HL-60 (cell line): ENCODE measurements at regions not wholly inside any gene's neighbourhood (a gene's known extent, or its start where the extent isn't known, plus 50 kb on each side); places are given as distances from the start of the nearest gene placed in this dataset.

ENCODE experiments used
- DNase-seq, 2 experiments: peaks; one replicate each; pipeline ENCODE4 v3.0.0-alpha.2; 2010 to 2020; ENCODE audit warnings: low read depth in 1 of 2, low spot score in 1 of 2
- H3K27ac ChIP-seq: fragments of 250-450 bp; sonication (Bioruptor Pico); replicated peaks from 2 replicates; pipeline ENCODE4 v1.5.1; 2020; ENCODE audit warnings: mild to moderate bottlenecking, moderate library complexity
- H3K27me3 ChIP-seq: fragments of 250-450 bp; sonication (Bioruptor Pico); 2 replicates; pipeline ENCODE4 v1.5.1; 2021; ENCODE audit warnings: mild to moderate bottlenecking, moderate library complexity; ENCODE audit not compliant: insufficient read depth, poor library complexity, severe bottlenecking
- H3K4me3 ChIP-seq: replicated peaks from 2 replicates; pipeline ENCODE4 v1.5.1; 2011; ENCODE audit warnings: mild to moderate bottlenecking, control low read depth, low read length; ENCODE audit not compliant: insufficient read depth
- GABPA ChIP-seq: IDR thresholded peaks from 2 replicates; pipeline ENCODE4 v1.6.1; 2012; ENCODE audit warnings: low read depth
- POLR2AphosphoS5 ChIP-seq: IDR thresholded peaks from 2 replicates; pipeline ENCODE4 v1.6.1; 2012; ENCODE audit warnings: low read depth
- SPI1 ChIP-seq: IDR thresholded peaks from 2 replicates; pipeline ENCODE4 v1.6.1; 2012; ENCODE audit warnings: low read depth, mild to moderate bottlenecking, borderline replicate concordance
- TF ChIP-seq, protein P1 (sequence below): IDR thresholded peaks from 2 replicates; pipeline ENCODE4 v1.6.1; 2012; ENCODE audit warnings: low read depth; ENCODE audit not compliant: insufficient replicate concordance
- TF ChIP-seq, protein P2 (sequence below): IDR thresholded peaks from one replicate; pipeline ENCODE4 v1.5.1; 2011; ENCODE audit warnings: low read length, control low read depth, inconsistent platforms; ENCODE audit not compliant: insufficient read depth

DNA sequence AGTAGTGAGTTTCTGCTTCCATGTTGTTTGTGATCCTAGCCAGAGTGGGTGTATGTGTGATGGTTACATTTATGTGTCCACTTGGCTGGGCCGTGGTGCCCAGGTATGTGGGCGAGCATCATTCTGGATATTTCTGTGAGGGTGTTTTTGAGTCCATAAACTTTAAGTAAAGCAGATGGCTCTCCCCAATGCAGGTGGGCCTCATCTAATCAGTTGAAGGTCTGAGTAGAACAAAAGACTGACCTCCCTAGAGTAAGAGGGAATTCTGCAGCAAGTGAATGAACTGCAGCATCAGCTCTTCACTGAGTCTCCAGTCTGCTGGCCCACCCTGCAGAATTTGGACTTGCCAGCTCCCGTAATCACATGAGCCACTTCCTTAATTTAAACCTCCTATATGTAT lies 571.9 kb downstream of the ACTR3B start:
- no peak overlapping the region for H3K27ac ChIP-seq
- no peaks in the 10 kb centered on the region for H3K27me3 ChIP-seq
- no peak for DNase-seq
- TF ChIP-seq, protein P1, sequence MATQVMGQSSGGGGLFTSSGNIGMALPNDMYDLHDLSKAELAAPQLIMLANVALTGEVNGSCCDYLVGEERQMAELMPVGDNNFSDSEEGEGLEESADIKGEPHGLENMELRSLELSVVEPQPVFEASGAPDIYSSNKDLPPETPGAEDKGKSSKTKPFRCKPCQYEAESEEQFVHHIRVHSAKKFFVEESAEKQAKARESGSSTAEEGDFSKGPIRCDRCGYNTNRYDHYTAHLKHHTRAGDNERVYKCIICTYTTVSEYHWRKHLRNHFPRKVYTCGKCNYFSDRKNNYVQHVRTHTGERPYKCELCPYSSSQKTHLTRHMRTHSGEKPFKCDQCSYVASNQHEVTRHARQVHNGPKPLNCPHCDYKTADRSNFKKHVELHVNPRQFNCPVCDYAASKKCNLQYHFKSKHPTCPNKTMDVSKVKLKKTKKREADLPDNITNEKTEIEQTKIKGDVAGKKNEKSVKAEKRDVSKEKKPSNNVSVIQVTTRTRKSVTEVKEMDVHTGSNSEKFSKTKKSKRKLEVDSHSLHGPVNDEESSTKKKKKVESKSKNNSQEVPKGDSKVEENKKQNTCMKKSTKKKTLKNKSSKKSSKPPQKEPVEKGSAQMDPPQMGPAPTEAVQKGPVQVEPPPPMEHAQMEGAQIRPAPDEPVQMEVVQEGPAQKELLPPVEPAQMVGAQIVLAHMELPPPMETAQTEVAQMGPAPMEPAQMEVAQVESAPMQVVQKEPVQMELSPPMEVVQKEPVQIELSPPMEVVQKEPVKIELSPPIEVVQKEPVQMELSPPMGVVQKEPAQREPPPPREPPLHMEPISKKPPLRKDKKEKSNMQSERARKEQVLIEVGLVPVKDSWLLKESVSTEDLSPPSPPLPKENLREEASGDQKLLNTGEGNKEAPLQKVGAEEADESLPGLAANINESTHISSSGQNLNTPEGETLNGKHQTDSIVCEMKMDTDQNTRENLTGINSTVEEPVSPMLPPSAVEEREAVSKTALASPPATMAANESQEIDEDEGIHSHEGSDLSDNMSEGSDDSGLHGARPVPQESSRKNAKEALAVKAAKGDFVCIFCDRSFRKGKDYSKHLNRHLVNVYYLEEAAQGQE, result no peak
- no peak overlapping the region for H3K4me3 ChIP-seq

DNA sequence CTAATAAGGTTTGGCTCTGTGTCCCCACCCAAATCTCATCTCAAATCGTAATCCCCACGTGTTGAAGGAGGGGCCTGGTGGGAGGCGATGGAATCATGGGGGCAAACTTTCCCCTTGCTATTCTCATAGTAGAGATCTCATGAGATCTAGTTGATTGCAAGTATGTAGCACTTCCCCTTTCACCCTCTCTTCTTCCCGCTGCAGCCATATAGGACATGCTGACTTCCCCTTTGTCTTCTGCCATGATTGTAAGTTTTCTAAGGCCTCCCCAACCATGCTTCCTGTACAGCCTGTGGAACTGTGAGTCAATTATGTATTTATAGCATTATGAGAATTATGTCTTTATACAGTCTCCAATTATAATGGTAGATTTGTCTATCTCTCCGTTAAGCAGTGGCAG lies 594.5 kb downstream of the ACTR3B start:
- peak; percentile 99 for TF ChIP-seq SPI1
- TF ChIP-seq, protein P1, result no peak
- peak; percentile 37 to 73 for DNase-seq
- Histone ChIP-seq H3K27ac (no peak overlapping the region), H3K27me3 (no peaks in the 10 kb centered on the region), H3K4me3 (no peak overlapping the region)

DNA sequence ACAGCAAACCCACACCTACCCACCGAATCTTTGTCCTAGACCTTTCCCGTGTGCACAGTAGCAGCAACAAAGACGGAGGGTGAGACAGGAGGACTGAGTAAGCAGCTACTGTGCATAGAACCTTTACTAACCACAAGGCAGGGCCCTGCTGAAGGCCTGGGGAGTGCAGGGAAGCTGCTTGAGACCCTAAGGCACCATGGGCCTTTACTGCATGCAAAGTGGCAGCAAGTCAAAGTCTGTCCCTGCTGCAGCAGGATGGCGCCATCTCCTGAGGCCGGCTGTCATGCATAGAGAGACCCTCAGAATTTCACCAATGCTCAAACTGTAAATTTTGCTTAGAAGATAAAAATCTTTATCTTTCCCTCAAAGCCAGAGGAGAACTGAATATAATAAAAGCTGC lies 610.5 kb downstream of the ACTR3B start:
- no peak for DNase-seq
- TF ChIP-seq, protein P1, result no peak
- TF ChIP-seq, protein P2, sequence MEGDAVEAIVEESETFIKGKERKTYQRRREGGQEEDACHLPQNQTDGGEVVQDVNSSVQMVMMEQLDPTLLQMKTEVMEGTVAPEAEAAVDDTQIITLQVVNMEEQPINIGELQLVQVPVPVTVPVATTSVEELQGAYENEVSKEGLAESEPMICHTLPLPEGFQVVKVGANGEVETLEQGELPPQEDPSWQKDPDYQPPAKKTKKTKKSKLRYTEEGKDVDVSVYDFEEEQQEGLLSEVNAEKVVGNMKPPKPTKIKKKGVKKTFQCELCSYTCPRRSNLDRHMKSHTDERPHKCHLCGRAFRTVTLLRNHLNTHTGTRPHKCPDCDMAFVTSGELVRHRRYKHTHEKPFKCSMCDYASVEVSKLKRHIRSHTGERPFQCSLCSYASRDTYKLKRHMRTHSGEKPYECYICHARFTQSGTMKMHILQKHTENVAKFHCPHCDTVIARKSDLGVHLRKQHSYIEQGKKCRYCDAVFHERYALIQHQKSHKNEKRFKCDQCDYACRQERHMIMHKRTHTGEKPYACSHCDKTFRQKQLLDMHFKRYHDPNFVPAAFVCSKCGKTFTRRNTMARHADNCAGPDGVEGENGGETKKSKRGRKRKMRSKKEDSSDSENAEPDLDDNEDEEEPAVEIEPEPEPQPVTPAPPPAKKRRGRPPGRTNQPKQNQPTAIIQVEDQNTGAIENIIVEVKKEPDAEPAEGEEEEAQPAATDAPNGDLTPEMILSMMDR, result no peak
- no peak for TF ChIP-seq SPI1
- no peak for TF ChIP-seq POLR2AphosphoS5
- TF ChIP-seq GABPA, result no peak
- Histone ChIP-seq H3K27me3 (no peaks in the 10 kb centered on the region), H3K4me3 (no peak overlapping the region), H3K27ac (no peak overlapping the region)

DNA sequence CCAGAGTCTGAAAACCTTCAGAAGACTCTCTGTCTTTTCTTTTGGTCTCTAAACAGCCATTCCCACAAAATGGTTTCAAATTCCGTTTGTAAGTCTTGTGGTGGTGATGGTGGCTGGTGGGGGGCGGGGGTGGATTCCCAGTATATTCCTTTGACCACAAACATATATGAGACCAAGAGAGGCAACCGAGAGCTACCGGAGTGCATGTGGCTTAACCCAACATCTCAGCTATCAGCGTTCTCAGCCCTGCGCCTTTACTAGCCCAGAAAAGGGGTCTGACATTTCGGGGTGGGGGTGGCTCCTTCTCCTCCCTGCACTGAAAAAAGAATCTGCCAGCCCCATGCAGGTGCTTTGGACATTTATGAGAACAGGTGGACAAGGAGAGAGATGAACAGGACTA lies 621.1 kb downstream of the ACTR3B start:
- Histone ChIP-seq H3K27ac (no peak overlapping the region), H3K27me3 (no peaks in the 10 kb centered on the region), H3K4me3 (no peak overlapping the region)
- no peak for DNase-seq
- no peak for TF ChIP-seq POLR2AphosphoS5
- TF ChIP-seq, protein P2, result no peak
- no peak for TF ChIP-seq SPI1
- TF ChIP-seq GABPA, result no peak
- TF ChIP-seq, protein P1, result no peak
